Uterus (tissue), 2 donors: ENCODE measurements at regions not wholly inside any gene's neighbourhood (a gene's known extent, or its start where the extent isn't known, plus 50 kb on each side); places are given as distances from the start of the nearest gene placed in this dataset.
"Not testable (repeated sequence)": the region's sequence is repeated elsewhere in the genome, so short reads cannot be mapped to it uniquely, and the experiment has no call there.

Experiments used
- POLR2A ChIP-seq, 2 donors: fragments of 450-650 bp; IDR thresholded peaks; one replicate each; pipeline ENCODE4 v1.6.1; 2016; ENCODE audit warnings: antibody characterized with exemption in 2 of 2, mild to moderate bottlenecking in 1 of 2, moderate library complexity in 1 of 2
- TF ChIP-seq, protein P1 (sequence below), 4 experiments: fragments of 200-600 bp in 2 of 4; fragments of 450-650 bp in 2 of 4; sonication (generic) in 2 of 4; IDR thresholded peaks; one replicate each; pipeline ENCODE4 v1.5.1; 2016 to 2019; ENCODE audit warnings: antibody characterized with exemption in 4 of 4, mild to moderate bottlenecking in 2 of 4, moderate library complexity in 1 of 4

DNA sequence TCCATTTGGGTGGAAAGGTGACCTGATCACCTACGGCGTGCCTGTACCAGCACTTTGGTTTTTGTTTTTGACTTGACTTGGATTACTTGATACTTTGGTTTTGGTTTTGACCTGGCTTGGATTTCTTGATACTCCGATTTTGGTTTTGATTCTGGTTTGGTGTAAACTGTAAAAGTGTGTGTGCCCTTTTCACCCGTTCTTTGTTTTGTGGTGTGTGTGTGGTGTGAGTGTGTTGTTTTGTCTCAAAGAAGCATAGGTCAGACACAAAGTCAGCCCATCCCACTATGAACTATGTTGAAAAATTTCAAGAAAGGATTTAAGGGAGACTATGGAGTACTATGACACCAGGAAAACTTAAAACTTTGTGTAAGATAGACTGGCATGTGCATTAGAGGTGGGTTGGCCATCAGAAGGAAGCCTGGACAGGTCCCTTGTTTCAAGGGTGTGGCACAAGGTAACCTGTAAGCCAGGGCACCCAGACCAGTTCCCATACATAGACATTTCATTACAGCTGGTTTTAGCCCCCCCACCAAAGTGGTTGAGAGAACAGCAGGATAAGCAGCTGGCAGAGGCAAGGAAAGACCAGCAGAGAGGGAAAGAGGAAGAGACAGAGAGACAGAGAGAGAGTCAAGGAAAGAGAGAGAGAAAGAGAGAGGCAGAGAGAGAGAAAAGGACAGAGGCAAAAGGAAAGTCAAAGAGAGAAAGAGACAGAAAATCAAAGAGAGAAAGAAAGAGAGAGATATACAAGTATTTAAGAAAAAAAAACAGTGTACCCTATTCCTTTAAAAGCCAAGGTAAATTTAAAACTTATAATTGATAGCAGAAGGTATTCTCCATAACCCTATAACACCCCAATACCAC, 187.9 kb upstream of the NDUFV2 start:
- TF ChIP-seq, protein P1, sequence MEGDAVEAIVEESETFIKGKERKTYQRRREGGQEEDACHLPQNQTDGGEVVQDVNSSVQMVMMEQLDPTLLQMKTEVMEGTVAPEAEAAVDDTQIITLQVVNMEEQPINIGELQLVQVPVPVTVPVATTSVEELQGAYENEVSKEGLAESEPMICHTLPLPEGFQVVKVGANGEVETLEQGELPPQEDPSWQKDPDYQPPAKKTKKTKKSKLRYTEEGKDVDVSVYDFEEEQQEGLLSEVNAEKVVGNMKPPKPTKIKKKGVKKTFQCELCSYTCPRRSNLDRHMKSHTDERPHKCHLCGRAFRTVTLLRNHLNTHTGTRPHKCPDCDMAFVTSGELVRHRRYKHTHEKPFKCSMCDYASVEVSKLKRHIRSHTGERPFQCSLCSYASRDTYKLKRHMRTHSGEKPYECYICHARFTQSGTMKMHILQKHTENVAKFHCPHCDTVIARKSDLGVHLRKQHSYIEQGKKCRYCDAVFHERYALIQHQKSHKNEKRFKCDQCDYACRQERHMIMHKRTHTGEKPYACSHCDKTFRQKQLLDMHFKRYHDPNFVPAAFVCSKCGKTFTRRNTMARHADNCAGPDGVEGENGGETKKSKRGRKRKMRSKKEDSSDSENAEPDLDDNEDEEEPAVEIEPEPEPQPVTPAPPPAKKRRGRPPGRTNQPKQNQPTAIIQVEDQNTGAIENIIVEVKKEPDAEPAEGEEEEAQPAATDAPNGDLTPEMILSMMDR (IDR thresholded peaks at IDR 0.05): not testable (repeated sequence)
- TF ChIP-seq POLR2A (IDR thresholded peaks at IDR 0.05): not testable (repeated sequence)
